ENCODE measurements at regions not wholly inside any gene's neighbourhood (a gene's known extent, or its start where the extent isn't known, plus 50 kb on each side); places are given as distances from the start of the nearest gene placed in this dataset.

- H3K9me3 ChIP-seq (ENCODE audit: control insufficient read depth, insufficient read depth, low read length) = peaks cover 95% of the 10 kb centered on the region
- H3K27me3 ChIP-seq (ENCODE audit: control insufficient read depth, insufficient read depth, low read length) = no peaks in the 10 kb centered on the region
- H3K4me3 ChIP-seq (ENCODE audit: low read depth, low read length) = no peak overlapping the region
- H3K36me3 ChIP-seq (ENCODE audit: control insufficient read depth, insufficient read depth, low read length) = no peaks in the 10 kb centered on the region
- H3K27ac ChIP-seq (ENCODE audit: low read depth, low read length) = no peak overlapping the region
- no peak overlapping the region for H3K9ac ChIP-seq (ENCODE audit: low read depth, low read length)
- no peaks in the 10 kb centered on the region for H3K4me1 ChIP-seq (ENCODE audit: control insufficient read depth, insufficient read depth, low read length)
Measured at GRCh38 chr15:25185156-25185710, 230.4 kb downstream of the SNRPN start.

DNA sequence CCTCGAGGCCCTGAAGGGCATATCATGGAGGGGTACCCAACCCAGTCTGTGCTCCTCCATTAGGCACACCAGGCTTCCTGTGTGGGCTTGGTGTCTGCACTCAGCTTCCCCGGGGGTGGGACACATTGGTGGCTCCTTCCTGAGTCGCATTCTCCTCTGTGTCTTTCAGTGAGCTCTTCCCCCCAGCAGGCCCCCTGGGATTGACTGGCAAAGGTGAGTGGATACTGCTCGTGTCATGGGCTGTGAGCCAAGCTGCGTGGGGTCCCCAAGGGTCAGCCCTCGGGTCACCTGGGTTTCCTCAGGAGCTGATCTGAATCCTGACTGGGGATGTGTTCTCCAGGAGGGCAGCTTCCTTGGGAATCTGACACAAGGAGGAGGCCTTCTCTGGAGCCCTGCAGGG is 231.0 kb downstream of the SNRPN start:
- H3K36me3 ChIP-seq (ENCODE audit: control insufficient read depth, insufficient read depth, low read length) = no peaks in the 10 kb centered on the region
- no peaks in the 10 kb centered on the region for H3K27me3 ChIP-seq (ENCODE audit: control insufficient read depth, insufficient read depth, low read length)
- peaks cover 93% of the 10 kb centered on the region for H3K9me3 ChIP-seq (ENCODE audit: control insufficient read depth, insufficient read depth, low read length)
- no peak overlapping the region for H3K9ac ChIP-seq (ENCODE audit: low read depth, low read length)
- no peak overlapping the region for H3K4me3 ChIP-seq (ENCODE audit: low read depth, low read length)
- no peak overlapping the region for H3K27ac ChIP-seq (ENCODE audit: low read depth, low read length)
- no peaks in the 10 kb centered on the region for H3K4me1 ChIP-seq (ENCODE audit: control insufficient read depth, insufficient read depth, low read length)

- H3K4me1 ChIP-seq (ENCODE audit: control insufficient read depth, insufficient read depth, low read length) = no peaks in the 10 kb centered on the region
- no peaks in the 10 kb centered on the region for H3K36me3 ChIP-seq (ENCODE audit: control insufficient read depth, insufficient read depth, low read length)
- H3K27me3 ChIP-seq (ENCODE audit: control insufficient read depth, insufficient read depth, low read length) = no peaks in the 10 kb centered on the region
- no peak overlapping the region for H3K4me3 ChIP-seq (ENCODE audit: low read depth, low read length)
- H3K9me3 ChIP-seq (ENCODE audit: control insufficient read depth, insufficient read depth, low read length) = peaks cover 88% of the 10 kb centered on the region
- no peak overlapping the region for H3K9ac ChIP-seq (ENCODE audit: low read depth, low read length)
- no peak overlapping the region for H3K27ac ChIP-seq (ENCODE audit: low read depth, low read length)
Measured at GRCh38 chr15:25186411-25186810, 231.6 kb downstream of the SNRPN start.

DNA sequence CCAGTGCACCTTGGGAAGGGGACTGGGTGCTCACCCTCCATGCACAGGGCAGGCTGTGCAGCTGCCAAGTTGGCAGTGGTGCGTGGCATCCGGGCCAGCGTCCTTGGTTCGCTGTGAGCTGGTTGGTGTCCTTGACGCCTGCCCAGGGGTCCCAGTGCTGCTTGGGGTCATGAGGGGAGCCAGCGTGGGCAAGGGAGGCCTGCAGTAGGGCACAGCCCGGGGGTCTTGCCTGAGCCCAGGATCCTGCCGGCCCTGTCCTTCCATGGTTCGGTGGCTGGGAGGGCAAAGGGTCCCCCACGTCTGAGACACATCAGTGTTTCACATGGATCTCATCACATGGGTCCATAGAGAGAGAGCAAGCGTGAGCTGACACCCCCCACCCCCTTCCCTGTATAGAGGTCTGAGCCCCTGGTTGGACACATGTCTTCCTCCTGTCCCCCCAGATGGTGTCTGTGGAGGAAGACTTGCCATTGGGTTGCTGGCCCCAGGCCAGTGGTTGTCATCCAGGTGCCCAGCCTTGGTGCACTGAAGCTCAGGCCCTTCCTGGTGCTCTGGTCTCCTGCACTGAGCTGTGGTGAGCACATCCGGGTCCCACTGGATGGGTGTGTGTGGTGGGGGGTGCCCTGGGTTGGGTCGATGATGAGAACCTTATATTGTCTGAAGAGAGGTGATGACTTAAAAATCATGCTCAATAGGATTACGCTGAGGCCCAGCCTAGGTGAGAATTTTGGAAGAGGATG is 232.3 kb downstream of the SNRPN start:
- Histone ChIP-seq H3K27me3 (ENCODE audit: control insufficient read depth, insufficient read depth, low read length) (no peaks in the 10 kb centered on the region), H3K9ac (ENCODE audit: low read depth, low read length) (no peak overlapping the region), H3K9me3 (ENCODE audit: control insufficient read depth, insufficient read depth, low read length) (peaks cover 87% of the 10 kb centered on the region), H3K4me3 (ENCODE audit: low read depth, low read length) (no peak overlapping the region), H3K36me3 (ENCODE audit: control insufficient read depth, insufficient read depth, low read length) (no peaks in the 10 kb centered on the region), H3K27ac (ENCODE audit: low read depth, low read length) (no peak overlapping the region), H3K4me1 (ENCODE audit: control insufficient read depth, insufficient read depth, low read length) (no peaks in the 10 kb centered on the region)

DNA sequence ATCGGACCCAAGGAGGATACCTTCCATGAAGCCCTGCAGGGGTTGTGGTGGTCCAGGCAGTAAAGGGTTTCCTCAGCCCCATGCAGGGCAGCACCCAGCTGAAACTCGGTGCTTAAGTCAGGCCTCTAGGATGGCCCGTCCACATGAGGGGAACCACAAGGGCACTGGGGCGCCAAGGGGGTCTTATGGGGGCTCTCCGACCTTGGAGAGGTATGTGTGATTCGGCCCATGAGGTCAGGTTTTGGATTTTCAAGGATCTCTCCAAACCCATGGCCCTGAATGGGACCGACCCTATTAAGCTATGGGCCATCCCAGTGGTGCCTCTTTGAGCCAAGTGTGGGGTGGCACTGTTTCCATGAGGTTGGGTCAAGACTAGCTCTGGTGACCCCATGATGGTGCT is 233.3 kb downstream of the SNRPN start:
- Histone ChIP-seq H3K27ac (ENCODE audit: low read depth, low read length) (no peak overlapping the region), H3K4me3 (ENCODE audit: low read depth, low read length) (no peak overlapping the region), H3K9ac (ENCODE audit: low read depth, low read length) (no peak overlapping the region), H3K4me1 (ENCODE audit: control insufficient read depth, insufficient read depth, low read length) (no peaks in the 10 kb centered on the region), H3K27me3 (ENCODE audit: control insufficient read depth, insufficient read depth, low read length) (no peaks in the 10 kb centered on the region), H3K9me3 (ENCODE audit: control insufficient read depth, insufficient read depth, low read length) (peaks cover 85% of the 10 kb centered on the region), H3K36me3 (ENCODE audit: control insufficient read depth, insufficient read depth, low read length) (no peaks in the 10 kb centered on the region)

GRCh38 chr15:25188551-25189101 is 233.8 kb downstream of the SNRPN start:
- Histone ChIP-seq H3K9ac (ENCODE audit: low read depth, low read length) (no peak overlapping the region), H3K36me3 (ENCODE audit: control insufficient read depth, insufficient read depth, low read length) (no peaks in the 10 kb centered on the region), H3K4me1 (ENCODE audit: control insufficient read depth, insufficient read depth, low read length) (no peaks in the 10 kb centered on the region), H3K27me3 (ENCODE audit: control insufficient read depth, insufficient read depth, low read length) (no peaks in the 10 kb centered on the region), H3K27ac (ENCODE audit: low read depth, low read length) (no peak overlapping the region), H3K4me3 (ENCODE audit: low read depth, low read length) (no peak overlapping the region; the same call in 1 of the 2 replicates), H3K9me3 (ENCODE audit: control insufficient read depth, insufficient read depth, low read length) (peaks cover 84% of the 10 kb centered on the region)

- no peak overlapping the region for H3K4me3 ChIP-seq (ENCODE audit: low read depth, low read length)
- H3K27ac ChIP-seq (ENCODE audit: low read depth, low read length) = no peak overlapping the region
- no peaks in the 10 kb centered on the region for H3K27me3 ChIP-seq (ENCODE audit: control insufficient read depth, insufficient read depth, low read length)
- H3K9ac ChIP-seq (ENCODE audit: low read depth, low read length) = no peak overlapping the region
- H3K4me1 ChIP-seq (ENCODE audit: control insufficient read depth, insufficient read depth, low read length) = no peaks in the 10 kb centered on the region
- peaks cover 84% of the 10 kb centered on the region for H3K9me3 ChIP-seq (ENCODE audit: control insufficient read depth, insufficient read depth, low read length)
- no peaks in the 10 kb centered on the region for H3K36me3 ChIP-seq (ENCODE audit: control insufficient read depth, insufficient read depth, low read length)
Measured at GRCh38 chr15:25189551-25189950, 234.8 kb downstream of the SNRPN start.

- no peaks in the 10 kb centered on the region for H3K36me3 ChIP-seq (ENCODE audit: control insufficient read depth, insufficient read depth, low read length)
- H3K9ac ChIP-seq (ENCODE audit: low read depth, low read length) = no peak overlapping the region
- peaks cover 83% of the 10 kb centered on the region for H3K9me3 ChIP-seq (ENCODE audit: control insufficient read depth, insufficient read depth, low read length)
- H3K27ac ChIP-seq (ENCODE audit: low read depth, low read length) = no peak overlapping the region
- H3K4me1 ChIP-seq (ENCODE audit: control insufficient read depth, insufficient read depth, low read length) = no peaks in the 10 kb centered on the region
- H3K4me3 ChIP-seq (ENCODE audit: low read depth, low read length) = no peak overlapping the region
- H3K27me3 ChIP-seq (ENCODE audit: control insufficient read depth, insufficient read depth, low read length) = no peaks in the 10 kb centered on the region
Measured at GRCh38 chr15:25192651-25193050, 237.9 kb downstream of the SNRPN start.

GRCh38 chr15:25207369-25207768 is 231.5 kb downstream of the UBE3A start:
- no peak overlapping the region for H3K4me3 ChIP-seq (ENCODE audit: low read depth, low read length)
- H3K27ac ChIP-seq (ENCODE audit: low read depth, low read length) = no peak overlapping the region
- no peak overlapping the region for H3K9ac ChIP-seq (ENCODE audit: low read depth, low read length)
- peaks cover 93% of the 10 kb centered on the region for H3K9me3 ChIP-seq (ENCODE audit: control insufficient read depth, insufficient read depth, low read length)
- H3K27me3 ChIP-seq (ENCODE audit: control insufficient read depth, insufficient read depth, low read length) = no peaks in the 10 kb centered on the region
- H3K4me1 ChIP-seq (ENCODE audit: control insufficient read depth, insufficient read depth, low read length) = no peaks in the 10 kb centered on the region
- H3K36me3 ChIP-seq (ENCODE audit: control insufficient read depth, insufficient read depth, low read length) = no peaks in the 10 kb centered on the region

DNA sequence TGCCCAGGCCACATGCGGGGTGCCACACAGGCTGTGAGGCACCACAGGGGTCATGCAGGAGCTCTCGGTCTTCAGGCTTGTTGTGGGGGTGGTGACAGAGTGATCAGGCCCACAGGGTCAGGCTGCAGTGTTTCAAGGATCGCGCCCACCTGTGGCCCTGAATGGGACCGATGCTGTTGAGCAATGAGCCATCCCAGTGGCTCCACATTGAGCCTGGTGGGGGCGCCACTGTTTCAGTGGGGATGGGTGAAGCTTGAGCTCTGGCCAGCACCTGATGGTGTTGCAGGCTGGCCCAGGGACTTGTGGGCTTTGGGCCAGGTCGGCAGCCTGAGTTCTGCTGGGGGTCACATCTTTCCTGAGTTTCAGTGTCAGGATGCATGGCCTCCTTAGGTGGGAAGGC is 230.1 kb downstream of the UBE3A start:
- H3K9me3 ChIP-seq (ENCODE audit: control insufficient read depth, insufficient read depth, low read length) = peaks cover 96% of the 10 kb centered on the region

DNA sequence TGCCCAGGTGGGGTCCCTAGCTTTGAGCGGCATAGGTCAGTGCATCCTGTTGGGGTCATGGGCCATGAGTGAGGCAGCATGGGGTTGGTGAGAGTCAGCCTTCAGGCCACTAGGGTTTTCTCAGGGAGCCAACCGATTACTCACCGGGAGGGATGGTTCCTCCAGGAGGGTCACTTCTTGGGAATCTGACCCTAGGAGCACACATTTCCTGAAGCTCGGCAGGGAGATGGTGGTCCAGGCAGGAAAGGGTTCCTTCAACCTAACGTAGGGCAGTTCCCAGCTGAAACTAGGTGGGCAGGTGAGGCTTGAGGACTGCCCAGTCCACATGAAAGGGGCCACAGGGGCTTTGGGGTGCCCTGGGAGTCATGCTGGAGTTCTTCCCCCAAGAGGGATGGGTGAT is 218.0 kb downstream of the UBE3A start:
- Histone ChIP-seq H3K9ac (ENCODE audit: low read depth, low read length) (no peak overlapping the region), H3K27ac (ENCODE audit: low read depth, low read length) (no peak overlapping the region), H3K9me3 (ENCODE audit: control insufficient read depth, insufficient read depth, low read length) (peaks cover 81% of the 10 kb centered on the region), H3K36me3 (ENCODE audit: control insufficient read depth, insufficient read depth, low read length) (no peaks in the 10 kb centered on the region), H3K27me3 (ENCODE audit: control insufficient read depth, insufficient read depth, low read length) (no peaks in the 10 kb centered on the region), H3K4me3 (ENCODE audit: low read depth, low read length) (no peak overlapping the region), H3K4me1 (ENCODE audit: control insufficient read depth, insufficient read depth, low read length) (no peaks in the 10 kb centered on the region)

More for the DNA sequence above, 230.1 kb downstream of the UBE3A start:
- Histone ChIP-seq H3K27ac (ENCODE audit: low read depth, low read length) (no peak overlapping the region), H3K27me3 (ENCODE audit: control insufficient read depth, insufficient read depth, low read length) (no peaks in the 10 kb centered on the region), H3K4me3 (ENCODE audit: low read depth, low read length) (no peak overlapping the region), H3K9ac (ENCODE audit: low read depth, low read length) (no peak overlapping the region), H3K4me1 (ENCODE audit: control insufficient read depth, insufficient read depth, low read length) (no peaks in the 10 kb centered on the region), H3K36me3 (ENCODE audit: control insufficient read depth, insufficient read depth, low read length) (no peaks in the 10 kb centered on the region)

Data from HUES48 (cell line).